ENCODE measurements at regions not wholly inside any gene's neighbourhood (a gene's known extent, or its start where the extent isn't known, plus 50 kb on each side); places are given as distances from the start of the nearest gene placed in this dataset.

DNA sequence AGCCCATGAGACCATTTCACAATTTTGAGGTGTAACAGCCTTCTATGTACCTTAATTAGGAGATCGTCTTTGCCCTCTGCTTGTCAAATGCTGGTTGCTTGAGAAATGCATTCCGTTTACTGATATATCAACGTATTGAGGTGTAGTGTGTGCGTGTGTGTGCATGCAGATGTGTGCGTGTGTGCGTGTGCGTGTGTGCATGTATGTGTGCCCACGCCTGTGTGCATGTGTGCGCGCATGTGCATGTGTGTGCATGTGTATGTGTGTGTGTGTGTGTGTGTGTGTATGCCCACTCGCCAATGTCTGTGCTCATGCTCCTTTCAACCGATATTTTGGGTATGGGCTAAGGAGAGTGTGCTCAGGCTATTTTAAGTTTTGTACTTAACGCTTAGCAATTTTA, 81.5 kb upstream of the ZFHX3 start:
- no peaks in the 10 kb centered on the region for H3K36me3 Mint-ChIP-seq
- TF ChIP-seq CTCF (conservative IDR thresholded peaks at IDR 0.05), result no peak
- no peak for DNase-seq (ENCODE audit: extremely low spot score, unreplicated experiment)
- H3K9me3 Mint-ChIP-seq, result no peaks in the 10 kb centered on the region
- no peak overlapping the region for H3K27ac Mint-ChIP-seq
- H3K4me1 Mint-ChIP-seq (ENCODE audit: unreplicated experiment), result peaks cover 21% of the 10 kb centered on the region
- H3K27me3 Mint-ChIP-seq, result no peaks in the 10 kb centered on the region
- no peak overlapping the region for H3K4me3 Mint-ChIP-seq

DNA sequence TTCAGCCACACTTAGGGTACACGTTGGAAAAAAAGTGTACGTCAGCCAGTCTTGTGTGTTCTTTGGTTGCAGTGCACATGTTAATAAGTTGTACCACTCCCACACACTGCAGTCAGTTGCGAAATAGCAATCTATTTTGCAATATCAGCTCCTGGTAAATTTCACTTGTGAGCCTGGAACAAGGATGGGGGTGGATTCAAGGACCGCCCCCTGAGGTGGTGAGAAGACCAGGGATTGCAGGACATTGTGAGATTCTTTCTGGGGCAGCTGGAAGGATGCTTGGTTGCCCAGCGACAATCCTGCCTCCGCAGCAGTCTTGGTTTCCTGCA, 78.6 kb upstream of the ZFHX3 start:
- Mint-ChIP-seq H3K9me3 (no peaks in the 10 kb centered on the region), H3K27ac (no peak overlapping the region), H3K27me3 (no peaks in the 10 kb centered on the region), H3K4me3 (no peak overlapping the region), H3K4me1 (ENCODE audit: unreplicated experiment) (peaks cover 23% of the 10 kb centered on the region), H3K36me3 (no peaks in the 10 kb centered on the region)
- TF ChIP-seq CTCF (conservative IDR thresholded peaks at IDR 0.05), result no peak
- no peak for DNase-seq (ENCODE audit: extremely low spot score, unreplicated experiment)

GRCh38 chr16:73125850-73126524, 78.1 kb upstream of the ZFHX3 start:
- H3K4me1 Mint-ChIP-seq (ENCODE audit: unreplicated experiment), result peaks cover 23% of the 10 kb centered on the region
- no peaks in the 10 kb centered on the region for H3K27me3 Mint-ChIP-seq
- H3K36me3 Mint-ChIP-seq, result no peaks in the 10 kb centered on the region
- TF ChIP-seq CTCF (conservative IDR thresholded peaks at IDR 0.05), result no peak
- no peak overlapping the region for H3K4me3 Mint-ChIP-seq
- no peaks in the 10 kb centered on the region for H3K9me3 Mint-ChIP-seq
- H3K27ac Mint-ChIP-seq, result no peak overlapping the region
- no peak for DNase-seq (ENCODE audit: extremely low spot score, unreplicated experiment)

- no peaks in the 10 kb centered on the region for H3K36me3 Mint-ChIP-seq
- H3K4me3 Mint-ChIP-seq, result no peak overlapping the region
- no peak overlapping the region for H3K27ac Mint-ChIP-seq
- TF ChIP-seq CTCF (conservative IDR thresholded peaks at IDR 0.05), result no peak
- H3K4me1 Mint-ChIP-seq (ENCODE audit: unreplicated experiment), result peaks cover 23% of the 10 kb centered on the region
- no peak for DNase-seq (ENCODE audit: extremely low spot score, unreplicated experiment)
- H3K27me3 Mint-ChIP-seq, result no peaks in the 10 kb centered on the region
- no peaks in the 10 kb centered on the region for H3K9me3 Mint-ChIP-seq
Observed at GRCh38 chr16:73124665-73125375, 76.9 kb upstream of the ZFHX3 start.

DNA sequence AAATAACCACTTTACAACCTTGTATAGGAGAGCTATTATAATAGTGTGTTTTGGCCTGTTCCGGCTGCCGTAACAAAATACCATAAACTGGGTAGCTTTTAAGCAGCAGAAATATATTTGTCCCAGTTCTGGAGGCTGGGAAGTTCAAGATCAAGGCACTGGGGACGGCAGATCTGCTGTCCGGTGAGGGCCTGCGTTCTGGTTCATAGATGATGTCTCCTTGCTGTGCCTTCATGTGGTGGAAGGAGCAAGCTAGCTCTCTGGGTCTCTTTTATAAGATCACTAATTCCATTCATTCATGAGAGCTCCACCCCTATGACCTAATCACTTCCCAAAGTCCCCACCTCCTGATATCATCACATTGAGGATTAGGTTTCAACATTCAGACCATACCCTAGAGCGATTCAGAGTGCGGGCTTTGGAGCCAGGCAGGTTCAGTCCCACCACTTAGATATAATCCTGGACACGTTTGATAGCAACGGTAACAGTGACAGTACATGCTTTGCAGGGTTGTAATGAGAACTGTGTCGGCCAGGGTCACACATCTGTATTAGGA, 76.2 kb upstream of the ZFHX3 start:
- Mint-ChIP-seq H3K27ac (no peak overlapping the region), H3K4me3 (no peak overlapping the region), H3K27me3 (no peaks in the 10 kb centered on the region), H3K36me3 (no peaks in the 10 kb centered on the region), H3K9me3 (no peaks in the 10 kb centered on the region), H3K4me1 (ENCODE audit: unreplicated experiment) (peaks cover 23% of the 10 kb centered on the region)
- no peak for TF ChIP-seq CTCF (conservative IDR thresholded peaks at IDR 0.05)
- DNase-seq (ENCODE audit: extremely low spot score, unreplicated experiment), result no peak
